IPS-NIHi11 (cell line): ENCODE measurements at regions not wholly inside any gene's neighbourhood (a gene's known extent, or its start where the extent isn't known, plus 50 kb on each side); places are given as distances from the start of the nearest gene placed in this dataset.

Experiments used
- DNase-seq: peaks from one replicate; pipeline ENCODE4 v3.0.0; 2012; ENCODE audit warnings: mixed read lengths, low spot score

GRCh38 chr4:6523251-6523650, 50.8 kb upstream of the PPP2R2C start:
- no peak for DNase-seq

GRCh38 chr4:6524436-6524835, 50.6 kb upstream of the MAN2B2 start:
- peak; percentile 46 for DNase-seq
